NCI-H526 treated with DMSO at 0.1 percent for 48 hours (cell line): ENCODE measurements at regions not wholly inside any gene's neighbourhood (a gene's known extent, or its start where the extent isn't known, plus 50 kb on each side); places are given as distances from the start of the nearest gene placed in this dataset.
"Not testable (repeated sequence)": the region's sequence is repeated elsewhere in the genome, so short reads cannot be mapped to it uniquely, and the experiment has no call there.

Experiments
- DNase-seq: peaks from one replicate; lab custom pipeline; 2025; lab: John Stamatoyannopoulos, UW

- no peak for DNase-seq
Observed at GRCh38 chr9:136611606-136612005, 51.1 kb upstream of the EGFL7 start.

- DNase-seq: no peak
Observed at GRCh38 chr9:136611119-136611518, 51.6 kb upstream of the EGFL7 start.

- no peak for DNase-seq
Observed at GRCh38 chr9:136610426-136610825, 52.3 kb upstream of the EGFL7 start.

- DNase-seq: no peak
Observed at GRCh38 chr9:136609838-136610311, 52.8 kb upstream of the EGFL7 start.

- DNase-seq: no peak
Observed at GRCh38 chr9:136609160-136609475, 53.6 kb upstream of the EGFL7 start.

GRCh38 chr9:136608348-136609159 is 54.2 kb upstream of the EGFL7 start:
- no peak for DNase-seq

GRCh38 chr9:136607334-136607919 is 55.3 kb upstream of the EGFL7 start:
- DNase-seq: no peak

GRCh38 chr9:136606687-136607333 is 55.9 kb upstream of the EGFL7 start:
- no peak for DNase-seq

GRCh38 chr9:136605988-136606660 is 56.6 kb upstream of the EGFL7 start:
- DNase-seq: no peak

GRCh38 chr9:136604823-136605525 is 57.7 kb upstream of the EGFL7 start:
- no peak for DNase-seq

- DNase-seq: no peak
Observed at GRCh38 chr9:136603901-136604814, 58.3 kb upstream of the NOTCH1 start.

GRCh38 chr9:136603216-136603615 is 57.4 kb upstream of the NOTCH1 start:
- DNase-seq: no peak

- peak; percentile 23 for DNase-seq
Observed at GRCh38 chr9:136602193-136602885, 56.5 kb upstream of the NOTCH1 start.

GRCh38 chr9:136601250-136601973 is 55.6 kb upstream of the NOTCH1 start:
- not testable (repeated sequence) for DNase-seq

- peak; percentile 13 for DNase-seq
Observed at GRCh38 chr9:136599811-136600660, 54.2 kb upstream of the NOTCH1 start.

GRCh38 chr9:136599074-136599531 is 53.3 kb upstream of the NOTCH1 start:
- DNase-seq: no peak

GRCh38 chr9:136598390-136599073 is 52.7 kb upstream of the NOTCH1 start:
- DNase-seq: not testable (repeated sequence)

GRCh38 chr9:136597965-136598364 is 52.1 kb upstream of the NOTCH1 start:
- no peak for DNase-seq
